ENCODE measurements at regions not wholly inside any gene's neighbourhood (a gene's known extent, or its start where the extent isn't known, plus 50 kb on each side); places are given as distances from the start of the nearest gene placed in this dataset.

DNA sequence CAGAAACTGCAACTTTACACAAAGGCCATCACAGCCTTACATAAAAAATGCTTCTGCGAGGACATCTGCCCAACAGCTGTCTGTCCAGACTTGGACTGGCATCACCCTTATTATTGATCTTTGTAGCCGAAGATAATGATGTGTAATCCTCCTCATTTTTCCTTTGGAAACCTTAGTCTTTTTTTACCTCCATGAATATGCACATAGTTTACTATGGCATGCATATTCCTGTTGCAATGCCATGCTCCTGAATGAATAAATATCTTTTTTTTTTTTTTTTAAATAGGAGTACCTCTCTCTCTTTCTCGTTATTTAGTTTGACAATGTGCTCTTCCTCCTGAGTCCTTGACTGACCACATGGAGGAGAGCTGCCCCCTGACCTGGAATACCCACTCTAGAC, 409.6 kb upstream of the USP24 start:
- TF ChIP-seq BCL3 (IDR thresholded peaks at IDR 0.05) (no peak), TP53 (CRISPR knock-in tag; IDR thresholded peaks at IDR 0.05) (no peak), CTCF (IDR thresholded peaks at IDR 0.05) (no peak), JUN (IDR thresholded peaks at IDR 0.05) (no peak)
